ENCODE measurements at regions not wholly inside any gene's neighbourhood (a gene's known extent, or its start where the extent isn't known, plus 50 kb on each side); places are given as distances from the start of the nearest gene placed in this dataset.
A peak's percentile ranks its signal among the peaks of the same experiment; 100 is the strongest.

- DNase-seq = no peak
Observed at GRCh38 chr7:128168667-128169210, 72.3 kb upstream of the LEP start.

DNA sequence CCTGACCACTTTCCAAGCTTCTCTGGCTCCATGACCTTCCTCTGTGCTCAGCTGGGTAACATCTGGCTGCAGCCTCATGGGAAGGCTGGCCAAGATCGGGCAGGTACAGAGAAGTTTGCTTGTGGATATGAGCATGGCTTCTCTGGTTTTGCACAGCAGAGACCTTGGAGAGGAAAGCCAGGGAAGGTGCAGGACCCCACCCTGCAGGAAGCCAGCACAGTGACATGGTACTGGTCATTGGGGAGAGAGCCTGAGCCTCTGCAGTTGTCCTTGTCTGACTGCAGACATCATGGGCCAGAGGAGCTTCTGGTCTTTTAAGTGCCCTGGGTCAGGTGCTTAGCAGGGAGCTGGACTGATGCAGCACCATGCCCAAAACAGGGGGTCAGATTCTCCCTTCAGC lies 70.6 kb upstream of the LEP start:
- no peak for DNase-seq

GRCh38 chr7:128171342-128171918 lies 69.6 kb upstream of the LEP start:
- DNase-seq = no peak

GRCh38 chr7:128172151-128172550 lies 68.9 kb upstream of the LEP start:
- no peak for DNase-seq

DNA sequence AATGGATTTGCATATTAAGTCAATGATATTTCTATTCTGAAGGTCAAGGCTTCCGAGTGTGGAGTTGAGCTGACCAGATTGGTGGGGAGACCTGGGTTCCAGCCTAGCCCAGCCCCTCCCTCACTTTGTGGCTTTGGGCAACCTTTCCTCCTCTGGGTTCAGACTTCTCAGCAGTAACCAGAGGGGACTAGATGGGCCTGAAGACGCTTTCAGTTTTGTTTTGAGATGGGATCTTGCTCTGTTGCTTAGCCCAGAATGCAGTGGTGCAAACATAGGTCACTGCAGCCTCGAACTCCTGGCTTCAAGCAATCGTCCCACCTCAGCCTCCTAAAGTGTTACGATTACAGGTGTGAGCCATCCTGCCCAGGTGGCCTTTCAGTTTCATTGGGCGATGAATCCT lies 68.1 kb upstream of the LEP start:
- peak; percentile 18 for DNase-seq

- DNase-seq = no peak
Observed at GRCh38 chr7:128174386-128174785, 66.7 kb upstream of the LEP start.

DNA sequence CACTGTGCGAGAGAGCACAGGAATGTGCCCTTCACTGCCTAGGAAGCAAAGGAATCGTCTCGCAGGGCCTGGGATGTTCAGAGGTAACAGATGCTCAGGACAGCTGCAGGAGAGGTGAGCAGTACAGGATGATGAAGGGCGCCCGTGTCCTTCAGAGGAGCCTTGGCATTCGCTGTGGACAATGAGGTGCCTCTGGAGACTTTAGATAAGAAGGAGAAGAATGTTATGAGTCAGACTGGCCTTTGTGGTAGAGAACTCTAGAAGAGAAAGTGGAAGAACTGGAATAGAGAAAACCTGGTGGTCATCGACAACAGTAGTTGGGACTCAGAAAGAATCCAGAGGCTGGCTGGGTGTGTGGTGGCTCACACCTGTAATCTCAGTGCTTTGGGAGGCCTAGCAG lies 64.4 kb upstream of the LEP start:
- no peak for DNase-seq

DNA sequence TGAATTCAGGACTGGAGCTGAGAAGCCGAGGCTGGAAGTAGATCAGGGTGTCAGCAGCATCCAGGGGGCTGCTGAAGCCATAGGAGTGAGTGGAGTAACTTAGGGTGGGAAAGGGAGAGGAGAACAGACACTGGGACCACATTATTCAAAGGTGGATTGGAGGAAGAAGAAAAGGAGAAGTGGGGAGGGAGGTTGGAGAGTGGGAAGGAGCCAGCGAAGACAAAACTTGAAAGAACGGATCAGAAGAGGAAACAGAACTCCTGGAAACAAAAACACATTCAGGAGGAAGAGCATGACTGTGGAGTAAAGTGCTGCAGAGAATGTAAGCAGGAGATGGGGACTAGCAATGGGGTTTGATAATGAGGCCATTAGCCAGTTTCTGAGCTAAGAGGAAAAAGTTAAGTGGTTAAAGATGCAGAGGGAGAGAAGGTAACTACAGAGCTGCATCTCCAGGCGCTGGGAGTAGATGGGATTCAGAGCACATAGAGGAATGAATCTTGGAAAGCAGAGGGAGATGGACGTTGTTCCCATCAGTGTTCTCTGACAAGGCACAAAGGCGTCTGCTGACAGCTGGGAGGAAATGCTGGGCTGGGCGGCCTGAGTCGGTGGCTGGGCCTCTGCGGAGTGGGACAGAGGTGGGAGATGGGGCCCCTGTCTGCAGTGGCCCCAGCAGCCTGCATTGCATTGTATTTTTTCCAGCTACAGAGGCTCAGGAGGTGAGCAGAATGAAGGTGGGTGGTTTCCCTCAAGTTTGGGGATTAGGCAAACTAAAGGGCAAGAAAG lies 63.1 kb upstream of the LEP start:
- no peak for DNase-seq

- no peak for DNase-seq
Observed at GRCh38 chr7:128178611-128179010, 62.5 kb upstream of the LEP start.

GRCh38 chr7:128188396-128189230 lies 52.5 kb upstream of the LEP start:
- DNase-seq = no peak

GRCh38 chr7:128189231-128189930 lies 51.7 kb upstream of the LEP start:
- no peak for DNase-seq

GRCh38 chr7:128190051-128190647 lies 50.9 kb upstream of the LEP start:
- no peak for DNase-seq

GRCh38 chr7:128191136-128191844 lies 49.8 kb upstream of the LEP start:
- DNase-seq = no peak
